ENCODE measurements at regions not wholly inside any gene's neighbourhood (a gene's known extent, or its start where the extent isn't known, plus 50 kb on each side); places are given as distances from the start of the nearest gene placed in this dataset.

DNA sequence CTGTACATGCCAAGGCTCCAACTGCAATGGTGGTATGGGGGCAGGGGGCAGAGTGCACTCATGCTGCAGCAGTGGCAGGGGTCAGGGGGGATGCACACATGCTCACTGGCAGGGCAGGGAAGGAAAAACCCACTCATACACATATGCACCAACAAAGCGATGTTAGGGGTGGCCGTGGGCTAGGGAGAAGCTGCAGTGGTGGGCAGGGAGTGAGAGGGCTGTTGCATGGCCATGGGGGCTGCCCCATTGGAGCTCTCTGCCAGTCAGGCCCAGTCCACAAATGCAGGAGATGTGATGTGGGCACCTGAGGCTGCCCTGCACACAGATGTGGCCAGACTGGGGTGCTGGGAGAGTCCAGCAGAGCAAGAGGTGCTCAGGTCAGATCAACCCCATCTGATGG, 238.1 kb upstream of the NXPH2 start:
- TF ChIP-seq EP300 (IDR thresholded peaks at IDR 0.05) (no peak), POLR2A (IDR thresholded peaks at IDR 0.05; ENCODE audit: low read depth) (no peak), CTCF (IDR thresholded peaks at IDR 0.05) (no peak)

Data from esophagus muscularis mucosa (tissue), 4 donors.